ENCODE measurements at regions not wholly inside any gene's neighbourhood (a gene's known extent, or its start where the extent isn't known, plus 50 kb on each side); places are given as distances from the start of the nearest gene placed in this dataset.
"Not testable (repeated sequence)": the region's sequence is repeated elsewhere in the genome, so short reads cannot be mapped to it uniquely, and the experiment has no call there.

GRCh38 chr15:29511663-29512062 is 242.0 kb upstream of the NSMCE3 start:
- Histone ChIP-seq H3K27me3 (no peaks in the 10 kb centered on the region), H3K9me3 (peaks cover 0 to 6% of the 10 kb centered on the region in 2 donors), H3K27ac (no peak overlapping the region), H3K36me3 (no peaks in the 10 kb centered on the region), H3K4me1 (no peaks in the 10 kb centered on the region), H3K4me3 (no peak overlapping the region)
- no peak for DNase-seq (ENCODE audit: low spot score in 2 of 2)
- TF ChIP-seq CTCF (IDR thresholded peaks at IDR 0.05), result no peak
- intact Hi-C loops (cut with DNase I), result no loop called here

GRCh38 chr15:29505535-29505934 is 235.9 kb upstream of the NSMCE3 start:
- H3K4me1 ChIP-seq; DNase-seq (ENCODE audit: low spot score in 2 of 2); H3K4me3 ChIP-seq; H3K36me3 ChIP-seq; H3K27me3 ChIP-seq; intact Hi-C loops (cut with DNase I); H3K9me3 ChIP-seq; H3K27ac ChIP-seq: not testable (repeated sequence)

- no peak for DNase-seq (ENCODE audit: low spot score in 2 of 2)
- Histone ChIP-seq H3K9me3 (peaks cover 0 to 3% of the 10 kb centered on the region in 2 donors), H3K4me3 (no peak overlapping the region), H3K4me1 (no peaks in the 10 kb centered on the region), H3K36me3 (no peaks in the 10 kb centered on the region), H3K27me3 (no peaks in the 10 kb centered on the region), H3K27ac (no peak overlapping the region)
- TF ChIP-seq CTCF (IDR thresholded peaks at IDR 0.05), result no peak
- intact Hi-C loops (cut with DNase I), result no loop called here
These were observed 221.3 kb upstream of the NSMCE3 start for GRCh38 chr15:29490747-29491471.

- H3K4me3 ChIP-seq, result no peak overlapping the region
- H3K36me3 ChIP-seq, result no peaks in the 10 kb centered on the region
- no peaks in the 10 kb centered on the region for H3K27me3 ChIP-seq
- no peaks in the 10 kb centered on the region for H3K4me1 ChIP-seq
- H3K27ac ChIP-seq, result no peak overlapping the region
- DNase-seq (ENCODE audit: low spot score in 2 of 2), result no peak
- intact Hi-C loops (cut with DNase I), result loop anchor here (10.0 kb wide), 1 partner anchor 64 kb away; no protein-coding TSS in a partner anchor
- TF ChIP-seq CTCF (IDR thresholded peaks at IDR 0.05), result no peak
- no peaks in the 10 kb centered on the region for H3K9me3 ChIP-seq
These were observed 211.3 kb upstream of the NSMCE3 start for GRCh38 chr15:29480949-29481348.

GRCh38 chr15:29480278-29480677 is 210.7 kb upstream of the NSMCE3 start:
- TF ChIP-seq CTCF (IDR thresholded peaks at IDR 0.05), result no peak
- intact Hi-C loops (cut with DNase I), result loop anchor here (10.0 kb wide), 1 partner anchor 65 kb away; no protein-coding TSS in a partner anchor
- no peaks in the 10 kb centered on the region for H3K9me3 ChIP-seq
- no peaks in the 10 kb centered on the region for H3K36me3 ChIP-seq
- no peaks in the 10 kb centered on the region for H3K27me3 ChIP-seq
- H3K27ac ChIP-seq, result no peak overlapping the region
- H3K4me1 ChIP-seq, result no peaks in the 10 kb centered on the region
- H3K4me3 ChIP-seq, result no peak overlapping the region
- DNase-seq (ENCODE audit: low spot score in 2 of 2), result no peak

- H3K9me3 ChIP-seq, result no peaks in the 10 kb centered on the region
- TF ChIP-seq CTCF (IDR thresholded peaks at IDR 0.05), result no peak
- no peaks in the 10 kb centered on the region for H3K36me3 ChIP-seq
- H3K27me3 ChIP-seq, result no peaks in the 10 kb centered on the region
- no peaks in the 10 kb centered on the region for H3K4me1 ChIP-seq
- no peak for DNase-seq (ENCODE audit: low spot score in 2 of 2)
- no peak overlapping the region for H3K4me3 ChIP-seq
- intact Hi-C loops (cut with DNase I), result no loop called here
- no peak overlapping the region for H3K27ac ChIP-seq
These were observed 207.6 kb upstream of the NSMCE3 start for GRCh38 chr15:29477256-29477655.
